ENCODE measurements at regions not wholly inside any gene's neighbourhood (a gene's known extent, or its start where the extent isn't known, plus 50 kb on each side); places are given as distances from the start of the nearest gene placed in this dataset.

DNA sequence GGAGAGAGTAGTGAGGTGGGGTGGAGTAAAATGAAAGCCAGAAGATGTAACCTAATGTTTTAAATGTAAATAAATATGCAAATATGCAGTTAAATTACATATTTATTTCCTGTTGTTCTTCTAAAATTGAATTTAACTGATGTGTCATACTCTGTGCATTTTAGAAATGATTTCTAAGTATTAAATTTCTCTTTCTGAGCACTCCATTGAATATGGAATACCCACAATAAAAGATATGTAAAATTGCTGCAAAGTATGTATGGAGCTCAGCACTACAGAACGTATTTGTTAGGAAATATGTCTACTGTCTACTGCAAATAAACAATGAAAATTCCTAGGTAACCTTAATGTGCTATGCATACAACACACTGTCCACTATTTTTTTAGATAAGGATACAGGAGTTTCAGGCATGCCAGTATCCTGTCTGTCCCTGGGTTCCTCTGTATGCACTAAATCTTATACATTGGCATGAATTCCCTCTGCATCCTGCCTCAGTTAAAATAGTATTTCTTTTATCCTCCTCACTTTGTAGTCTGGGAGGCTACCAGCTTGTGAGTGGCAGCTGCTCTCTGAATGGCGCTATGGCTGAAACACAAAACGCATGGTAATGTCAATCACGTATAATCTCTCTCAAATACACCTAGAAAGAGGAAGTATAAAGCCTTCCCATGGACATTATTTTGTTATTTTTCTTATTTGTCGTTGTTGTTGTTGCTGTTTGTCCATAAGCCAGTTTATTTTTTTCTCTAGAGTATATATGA lies 579.5 kb downstream of the PYDC2 start:
- ATAC-seq: no peak
- no peak for DNase-seq
- H3K4me3 ChIP-seq: no peak overlapping the region
- no peaks in the 10 kb centered on the region for H3K27me3 ChIP-seq
- H3K36me3 ChIP-seq: no peaks in the 10 kb centered on the region
- H3K9me3 ChIP-seq: peaks cover 0 to 6% (median 0%) of the 10 kb centered on the region in 11 donors
- TF ChIP-seq, protein P1, sequence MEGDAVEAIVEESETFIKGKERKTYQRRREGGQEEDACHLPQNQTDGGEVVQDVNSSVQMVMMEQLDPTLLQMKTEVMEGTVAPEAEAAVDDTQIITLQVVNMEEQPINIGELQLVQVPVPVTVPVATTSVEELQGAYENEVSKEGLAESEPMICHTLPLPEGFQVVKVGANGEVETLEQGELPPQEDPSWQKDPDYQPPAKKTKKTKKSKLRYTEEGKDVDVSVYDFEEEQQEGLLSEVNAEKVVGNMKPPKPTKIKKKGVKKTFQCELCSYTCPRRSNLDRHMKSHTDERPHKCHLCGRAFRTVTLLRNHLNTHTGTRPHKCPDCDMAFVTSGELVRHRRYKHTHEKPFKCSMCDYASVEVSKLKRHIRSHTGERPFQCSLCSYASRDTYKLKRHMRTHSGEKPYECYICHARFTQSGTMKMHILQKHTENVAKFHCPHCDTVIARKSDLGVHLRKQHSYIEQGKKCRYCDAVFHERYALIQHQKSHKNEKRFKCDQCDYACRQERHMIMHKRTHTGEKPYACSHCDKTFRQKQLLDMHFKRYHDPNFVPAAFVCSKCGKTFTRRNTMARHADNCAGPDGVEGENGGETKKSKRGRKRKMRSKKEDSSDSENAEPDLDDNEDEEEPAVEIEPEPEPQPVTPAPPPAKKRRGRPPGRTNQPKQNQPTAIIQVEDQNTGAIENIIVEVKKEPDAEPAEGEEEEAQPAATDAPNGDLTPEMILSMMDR (IDR thresholded peaks at IDR 0.05): no peak
- no peaks in the 10 kb centered on the region for H3K4me1 ChIP-seq
- intact Hi-C loops (cut with DNase I): no loop called here
- 74 to 88% methylated on average over 5 of the region's 5 CpGs for WGBS, 2 donors
- H3K27ac ChIP-seq: no peak overlapping the region

DNA sequence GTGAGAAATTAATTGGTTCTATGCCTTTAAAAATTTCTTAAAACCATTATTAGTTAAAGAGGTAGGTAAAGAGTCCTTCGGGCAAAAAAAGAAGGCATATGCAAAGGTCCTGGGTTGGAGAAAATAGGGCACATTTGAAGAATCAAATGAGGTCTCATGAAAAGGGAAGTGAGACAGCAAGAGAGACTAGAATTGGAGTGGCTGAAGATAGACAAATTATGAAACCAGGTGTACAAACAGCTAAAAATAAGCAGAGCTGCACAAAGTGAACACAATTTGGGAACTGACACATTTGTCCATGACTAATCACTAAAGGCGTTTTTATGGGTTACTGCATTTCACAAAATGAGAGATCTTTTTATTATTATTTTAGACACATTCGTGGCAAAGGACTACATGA lies 581.2 kb downstream of the PYDC2 start:
- no peaks in the 10 kb centered on the region for H3K4me1 ChIP-seq
- no peak for DNase-seq
- TF ChIP-seq, protein P1 (IDR thresholded peaks at IDR 0.05): no peak
- no peaks in the 10 kb centered on the region for H3K27me3 ChIP-seq
- H3K27ac ChIP-seq: no peak overlapping the region
- 87 to 96% methylated on average over 3 of the region's 3 CpGs for WGBS, 2 donors
- H3K4me3 ChIP-seq: no peak overlapping the region
- intact Hi-C loops (cut with DNase I): no loop called here
- H3K9me3 ChIP-seq: peaks cover 0 to 6% (median 0%) of the 10 kb centered on the region in 11 donors
- H3K36me3 ChIP-seq: no peaks in the 10 kb centered on the region
- no peak for ATAC-seq

DNA sequence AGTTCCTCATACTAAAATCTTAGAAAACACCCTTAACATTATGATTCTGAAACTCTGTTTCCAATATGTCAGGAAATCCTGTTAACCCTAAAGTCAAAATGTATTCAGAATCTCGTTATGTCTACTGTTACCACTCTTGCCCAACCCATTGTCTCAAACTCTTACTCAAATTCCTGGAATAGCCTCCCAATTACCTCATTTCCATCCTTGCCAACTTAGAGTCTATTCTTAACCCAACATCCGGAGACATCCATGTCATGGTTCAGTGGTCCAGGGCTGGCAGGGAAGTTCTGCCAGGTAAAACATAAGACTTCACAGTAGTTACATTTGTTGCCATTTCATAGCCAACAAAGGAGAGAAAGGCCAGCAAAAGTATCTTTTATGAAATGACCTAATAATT lies 593.9 kb downstream of the PYDC2 start:
- H3K27ac ChIP-seq: peak overlapping the region in 1 of 10 donors; percentile 14
- H3K27me3 ChIP-seq: no peaks in the 10 kb centered on the region
- no peak overlapping the region for H3K4me3 ChIP-seq
- H3K9me3 ChIP-seq: no peaks in the 10 kb centered on the region
- DNase-seq (no peak), ATAC-seq (peak in 5 of 8 donors; percentile 12 to 82 (median 56))
- H3K4me1 ChIP-seq: peaks cover 0 to 10% (median 0%) of the 10 kb centered on the region in 9 donors
- TF ChIP-seq, protein P1 (IDR thresholded peaks at IDR 0.05): no peak
- H3K36me3 ChIP-seq: no peaks in the 10 kb centered on the region
- intact Hi-C loops (cut with DNase I): loop anchor here in 1 of 10 donors (5.0 kb wide), 1 partner anchor 357 kb away; no protein-coding TSS in a partner anchor
- 11 to 15% methylated on average over 2 of the region's 2 CpGs for WGBS, 2 donors

DNA sequence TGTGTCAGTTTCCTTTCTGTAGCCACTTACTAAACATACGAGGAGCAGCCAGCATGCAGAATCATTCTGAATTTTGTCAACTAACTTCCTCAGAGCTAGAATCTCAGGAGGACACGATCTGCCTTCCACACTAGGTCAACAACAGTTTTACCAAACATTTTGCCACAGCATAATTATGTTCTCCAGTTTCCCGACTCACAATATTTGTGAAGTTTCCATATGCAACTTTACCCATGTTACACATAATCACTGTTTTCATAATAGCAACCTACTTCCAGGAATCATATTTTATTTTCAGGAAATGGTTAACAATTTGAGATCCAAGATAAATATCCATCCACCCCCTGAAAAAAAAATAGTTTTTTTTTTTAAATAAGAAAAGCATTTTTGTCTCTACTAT lies 595.0 kb downstream of the PYDC2 start:
- H3K4me3 ChIP-seq: no peak overlapping the region
- TF ChIP-seq, protein P1 (IDR thresholded peaks at IDR 0.05): no peak
- 53 to 65% methylated on average over 3 of the region's 3 CpGs for WGBS, 2 donors
- DNase-seq (no peak), ATAC-seq (no peak)
- no peaks in the 10 kb centered on the region for H3K27me3 ChIP-seq
- H3K4me1 ChIP-seq: peaks cover 0 to 10% (median 0%) of the 10 kb centered on the region in 9 donors
- intact Hi-C loops (cut with DNase I): no loop called here
- H3K27ac ChIP-seq: no peak overlapping the region
- H3K36me3 ChIP-seq: no peaks in the 10 kb centered on the region
- H3K9me3 ChIP-seq: no peaks in the 10 kb centered on the region
